Ectodermal cell (in vitro differentiated cells): ENCODE measurements at regions not wholly inside any gene's neighbourhood (a gene's known extent, or its start where the extent isn't known, plus 50 kb on each side); places are given as distances from the start of the nearest gene placed in this dataset.

ENCODE experiments used
- H3K27ac ChIP-seq: 2 replicates; pipeline ENCODE4 v1.7.0; 2013; ENCODE audit warnings: mild to moderate bottlenecking, low read depth, low read length; ENCODE audit not compliant: insufficient read depth, poor library complexity, severe bottlenecking
- H3K27me3 ChIP-seq: 2 replicates; pipeline ENCODE4 v1.7.0; 2013; ENCODE audit warnings: mild to moderate bottlenecking, low read length; ENCODE audit not compliant: insufficient read depth, control insufficient read depth, poor library complexity, severe bottlenecking
- H3K36me3 ChIP-seq: one replicate; pipeline ENCODE4 v1.7.0; 2013; ENCODE audit warnings: low read length; ENCODE audit not compliant: control insufficient read depth, insufficient read depth
- H3K4me1 ChIP-seq: one replicate; pipeline ENCODE4 v1.7.0; 2013; ENCODE audit warnings: low read length; ENCODE audit not compliant: control insufficient read depth, insufficient read depth
- H3K4me3 ChIP-seq: 2 replicates; pipeline ENCODE4 v1.7.0; 2013; ENCODE audit warnings: low read depth, low read length, control low read depth; ENCODE audit not compliant: insufficient read depth
- H3K9me3 ChIP-seq: 2 replicates; pipeline ENCODE4 v1.7.0; 2013; ENCODE audit warnings: mild to moderate bottlenecking, low read length, moderate library complexity; ENCODE audit not compliant: control insufficient read depth
- WGBS, 2 experiments: methylation state at CpG; one replicate each; pipeline ENCODE4 v1.1.7; 2013; ENCODE audit warnings: missing lambda C conversion rate in 2 of 2; 5-methylcytosine and 5-hydroxymethylcytosine counted together

- Histone ChIP-seq H3K27ac (no peak overlapping the region), H3K4me3 (no peak overlapping the region), H3K4me1 (no peaks in the 10 kb centered on the region), H3K36me3 (no peaks in the 10 kb centered on the region), H3K27me3 (no peaks in the 10 kb centered on the region), H3K9me3 (no peaks in the 10 kb centered on the region)
- WGBS, 2 experiments: 60% methylated on average over 1 of the region's 2 CpGs; no CpG with 5 or more reads in 1 of the 2 experiments
Observed at GRCh38 chr3:80564391-80564790, 796.6 kb upstream of the ROBO1 start.

DNA sequence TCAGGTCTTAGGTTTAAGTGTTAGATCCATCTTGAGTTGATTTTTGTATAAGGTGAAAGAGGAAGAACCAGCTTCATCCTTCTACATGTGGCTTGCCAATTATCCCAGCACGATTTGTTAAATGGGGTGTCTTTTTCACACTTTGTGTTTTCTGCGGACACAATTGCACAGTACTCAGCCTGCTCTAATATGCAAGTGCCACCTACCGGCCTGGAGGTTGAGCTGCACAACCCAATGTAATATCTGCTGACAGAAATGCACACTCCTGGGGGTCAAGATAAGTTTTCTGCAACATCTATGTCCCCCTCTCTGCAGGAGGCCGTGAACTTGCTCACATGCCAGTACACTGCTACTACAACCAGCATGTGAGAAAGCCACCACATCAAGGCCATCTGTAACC is 791.9 kb upstream of the ROBO1 start:
- Histone ChIP-seq H3K27ac (no peak overlapping the region), H3K4me3 (no peak overlapping the region), H3K9me3 (no peaks in the 10 kb centered on the region), H3K4me1 (no peaks in the 10 kb centered on the region), H3K36me3 (no peaks in the 10 kb centered on the region), H3K27me3 (no peaks in the 10 kb centered on the region)
- 93 to 94% methylated on average over 4 of the region's 4 CpGs for WGBS, 2 experiments

DNA sequence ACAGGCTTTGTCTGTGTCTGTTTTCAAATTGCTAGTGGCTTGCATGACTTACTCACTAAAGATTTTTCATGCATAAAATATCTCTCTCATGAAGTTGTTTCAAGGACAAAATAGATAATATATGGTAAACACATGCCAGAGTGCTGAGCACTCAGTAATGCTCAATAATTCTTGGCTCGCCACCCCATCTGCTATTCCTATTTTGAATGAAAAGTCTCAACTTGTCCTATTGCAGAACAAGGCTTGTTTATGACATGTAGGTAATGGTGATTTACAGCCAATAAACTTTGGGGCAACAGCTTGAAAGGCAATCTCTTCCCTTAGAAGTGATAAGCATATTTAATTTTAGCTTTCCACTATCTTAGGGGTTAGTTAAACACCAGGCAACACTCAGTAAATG is 789.0 kb upstream of the ROBO1 start:
- no peaks in the 10 kb centered on the region for H3K27me3 ChIP-seq
- H3K4me1 ChIP-seq: no peaks in the 10 kb centered on the region
- H3K9me3 ChIP-seq: no peaks in the 10 kb centered on the region
- H3K27ac ChIP-seq: no peak overlapping the region
- H3K4me3 ChIP-seq: no peak overlapping the region
- WGBS, 2 experiments: 100% methylated on average over 1 of the region's 1 CpG
- H3K36me3 ChIP-seq: no peaks in the 10 kb centered on the region

DNA sequence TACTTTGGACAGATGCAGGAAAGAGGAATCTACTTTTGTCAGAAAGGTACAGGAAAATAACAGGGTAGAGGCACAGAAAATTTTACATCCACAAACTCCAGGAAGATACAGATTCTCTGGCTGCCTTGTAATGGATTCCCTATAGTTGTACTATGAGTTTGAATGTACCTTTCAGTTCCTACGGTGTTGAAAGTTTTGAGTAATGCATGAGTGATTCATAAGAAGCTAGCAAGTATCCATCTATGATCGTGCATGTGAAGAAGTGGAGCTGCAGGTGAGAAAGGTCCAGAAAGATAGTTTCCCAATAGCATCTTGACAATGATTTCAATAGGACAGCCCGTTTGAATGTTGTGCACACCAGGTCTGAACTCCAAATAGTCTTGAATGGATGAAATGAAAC is 786.5 kb upstream of the ROBO1 start:
- Histone ChIP-seq H3K36me3 (no peaks in the 10 kb centered on the region), H3K9me3 (no peaks in the 10 kb centered on the region), H3K4me1 (no peaks in the 10 kb centered on the region), H3K27me3 (no peaks in the 10 kb centered on the region), H3K27ac (no peak overlapping the region), H3K4me3 (no peak overlapping the region)
- 91 to 94% methylated on average over 3 of the region's 3 CpGs for WGBS, 2 experiments

GRCh38 chr3:80553211-80553610 is 785.4 kb upstream of the ROBO1 start:
- Histone ChIP-seq H3K9me3 (no peaks in the 10 kb centered on the region), H3K27ac (no peak overlapping the region), H3K4me1 (no peaks in the 10 kb centered on the region), H3K27me3 (no peaks in the 10 kb centered on the region), H3K36me3 (no peaks in the 10 kb centered on the region), H3K4me3 (no peak overlapping the region)
- WGBS, 2 experiments: 88 to 91% methylated on average over 4 of the region's 4 CpGs

- WGBS, 2 experiments: 95 to 98% methylated on average over 5 of the region's 5 CpGs
- H3K36me3 ChIP-seq: no peaks in the 10 kb centered on the region
- no peaks in the 10 kb centered on the region for H3K4me1 ChIP-seq
- H3K27me3 ChIP-seq: no peaks in the 10 kb centered on the region
- no peak overlapping the region for H3K4me3 ChIP-seq
- H3K9me3 ChIP-seq: no peaks in the 10 kb centered on the region
- no peak overlapping the region for H3K27ac ChIP-seq
Observed at GRCh38 chr3:80550174-80550573, 782.4 kb upstream of the ROBO1 start.

DNA sequence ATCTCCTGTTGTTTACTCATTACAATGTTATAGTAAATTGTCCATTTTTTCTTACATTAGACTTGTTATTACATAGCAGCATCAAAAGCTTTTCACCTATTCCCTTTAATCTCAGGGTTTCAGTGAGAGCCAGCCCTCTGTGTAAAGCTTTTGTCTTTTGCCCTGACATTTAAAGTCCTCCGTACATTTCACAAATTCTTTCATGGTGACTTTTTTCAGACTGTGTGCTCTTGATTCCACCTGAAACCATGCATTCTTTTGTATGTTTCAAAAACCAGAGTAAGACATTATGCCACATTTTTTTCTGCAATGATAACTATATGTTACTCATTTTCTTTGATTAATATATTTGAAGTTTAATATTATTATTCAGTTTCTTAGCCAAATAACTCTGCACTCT is 781.4 kb upstream of the ROBO1 start:
- no peak overlapping the region for H3K4me3 ChIP-seq
- 84 to 95% methylated on average over 1 of the region's 1 CpG for WGBS, 2 experiments
- H3K4me1 ChIP-seq: no peaks in the 10 kb centered on the region
- no peak overlapping the region for H3K27ac ChIP-seq
- no peaks in the 10 kb centered on the region for H3K36me3 ChIP-seq
- H3K9me3 ChIP-seq: no peaks in the 10 kb centered on the region
- no peaks in the 10 kb centered on the region for H3K27me3 ChIP-seq

GRCh38 chr3:80543154-80543553 is 775.4 kb upstream of the ROBO1 start:
- no peak overlapping the region for H3K27ac ChIP-seq
- H3K36me3 ChIP-seq: no peaks in the 10 kb centered on the region
- no peaks in the 10 kb centered on the region for H3K27me3 ChIP-seq
- H3K4me1 ChIP-seq: no peaks in the 10 kb centered on the region
- H3K4me3 ChIP-seq: no peak overlapping the region
- WGBS, 2 experiments: 92 to 93% methylated on average over 2 of the region's 2 CpGs
- no peaks in the 10 kb centered on the region for H3K9me3 ChIP-seq

GRCh38 chr3:80542456-80542855 is 774.7 kb upstream of the ROBO1 start:
- Histone ChIP-seq H3K27me3 (no peaks in the 10 kb centered on the region), H3K9me3 (no peaks in the 10 kb centered on the region), H3K4me3 (no peak overlapping the region), H3K36me3 (no peaks in the 10 kb centered on the region), H3K27ac (no peak overlapping the region), H3K4me1 (no peaks in the 10 kb centered on the region)

- Histone ChIP-seq H3K4me1 (no peaks in the 10 kb centered on the region), H3K9me3 (no peaks in the 10 kb centered on the region), H3K36me3 (no peaks in the 10 kb centered on the region), H3K27me3 (no peaks in the 10 kb centered on the region), H3K27ac (no peak overlapping the region), H3K4me3 (no peak overlapping the region)
- WGBS, 2 experiments: 95 to 99% methylated on average over 4 of the region's 4 CpGs
Observed at GRCh38 chr3:80537680-80538079, 769.9 kb upstream of the ROBO1 start.

DNA sequence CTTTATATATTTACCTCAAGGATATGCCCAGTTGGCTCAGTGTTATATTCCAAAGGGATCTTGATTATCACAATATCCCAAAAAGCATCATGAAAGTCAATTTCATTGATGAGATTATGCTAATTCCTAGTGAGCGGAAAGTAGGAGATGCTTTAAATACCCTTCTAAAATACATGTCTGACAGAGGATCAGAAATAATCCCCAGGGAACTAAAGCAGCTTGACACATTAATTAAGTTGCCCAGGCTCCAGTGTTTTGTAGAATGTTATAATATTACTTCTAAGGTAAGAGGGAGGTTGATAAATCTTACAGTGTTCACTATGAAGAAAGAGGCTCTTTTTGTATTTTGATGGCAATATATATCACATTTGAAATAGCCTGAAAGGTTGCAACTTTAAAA is 767.5 kb upstream of the ROBO1 start:
- H3K4me1 ChIP-seq: no peaks in the 10 kb centered on the region
- H3K4me3 ChIP-seq: no peak overlapping the region
- no peaks in the 10 kb centered on the region for H3K27me3 ChIP-seq
- no peaks in the 10 kb centered on the region for H3K36me3 ChIP-seq
- no peaks in the 10 kb centered on the region for H3K9me3 ChIP-seq
- no peak overlapping the region for H3K27ac ChIP-seq
- WGBS, 2 experiments: 92% methylated on average over 1 of the region's 1 CpG; no CpG with 5 or more reads in 1 of the 2 experiments
